ENCODE measurements at regions not wholly inside any gene's neighbourhood (a gene's known extent, or its start where the extent isn't known, plus 50 kb on each side); places are given as distances from the start of the nearest gene placed in this dataset.

- no peak overlapping the region for H3K4me3 ChIP-seq (ENCODE audit: low read depth in 2 of 2, low read length in 1 of 2)
- H3K9me2 ChIP-seq: no peaks in the 10 kb centered on the region
- no peak overlapping the region for H2AFZ ChIP-seq (ENCODE audit: low read depth)
- H3K9ac ChIP-seq: no peak overlapping the region
- no peak for DNase-seq
- ChIA-PET CTCF (interaction anchor here (1.0 to 1.7 kb wide), 2 partner anchors 13 to 42 kb away, joined by 3 read pairs; no protein-coding TSS in a partner anchor), POLR2A (no interaction called here)
- no peak overlapping the region for H3K27ac ChIP-seq (ENCODE audit: low read depth in 2 of 2, low read length in 1 of 2)
- H4K20me1 ChIP-seq (ENCODE audit: insufficient read depth): no peaks in the 10 kb centered on the region
- no peak overlapping the region for H3K4me2 ChIP-seq
- H3K4me1 ChIP-seq (ENCODE audit: control insufficient read depth in 1 of 2, insufficient read depth in 2 of 2, low read depth in 1 of 2, low read length in 1 of 2): peaks cover 0 to 23% of the 10 kb centered on the region in 2 experiments; a peak in 2 of 4 replicates
- 35% methylated on average over 4 of the region's 4 CpGs for WGBS (ENCODE audit: low lambda C conversion rate)
- no peaks in the 10 kb centered on the region for H3K79me2 ChIP-seq (ENCODE audit: insufficient read depth)
- no peaks in the 10 kb centered on the region for H3K36me3 ChIP-seq (replicated peaks in 1 of 2; ENCODE audit: control insufficient read depth in 1 of 2, insufficient read depth in 2 of 2, low read length in 1 of 2)
- no peak for TF ChIP-seq RXRA (IDR thresholded peaks at IDR 0.05; ENCODE audit: borderline replicate concordance, low read depth)
- no peak for TF ChIP-seq NRF1 (IDR thresholded peaks at IDR 0.05; ENCODE audit: low read depth, low read length)
- no peak for TF ChIP-seq MXI1 (IDR thresholded peaks at IDR 0.05; ENCODE audit: low read depth, low read length)
- no peak for TF ChIP-seq TEAD4 (IDR thresholded peaks at IDR 0.05; ENCODE audit: borderline replicate concordance, insufficient read depth)
- no peak for TF ChIP-seq ELF1 (IDR thresholded peaks at IDR 0.05)
- TF ChIP-seq FOSL2 (IDR thresholded peaks at IDR 0.05; ENCODE audit: borderline replicate concordance, low read depth): no peak
- TF ChIP-seq NFIC (IDR thresholded peaks at IDR 0.05; ENCODE audit: borderline replicate concordance): no peak
- TF ChIP-seq CHD2 (IDR thresholded peaks at IDR 0.05; ENCODE audit: low read length, partially characterized antibody): no peak
- no peak for TF ChIP-seq REST (IDR thresholded peaks at IDR 0.05; ENCODE audit: low read depth, low read length)
- TF ChIP-seq USF1 (IDR thresholded peaks at IDR 0.05; ENCODE audit: borderline replicate concordance, low read depth): no peak
- TF ChIP-seq RCOR1 (IDR thresholded peaks at IDR 0.05; ENCODE audit: low read length): no peak
- TF ChIP-seq RFX5 (IDR thresholded peaks at IDR 0.05; ENCODE audit: low read length): no peak
- TF ChIP-seq CTCF (IDR thresholded peaks at IDR 0.05): no peak
- no peak for TF ChIP-seq EP300 (IDR thresholded peaks at IDR 0.05; ENCODE audit: borderline replicate concordance in 1 of 2, low read depth in 1 of 2, low read length in 1 of 2)
- H3F3A ChIP-seq (replicated peaks; ENCODE audit: insufficient read depth): no peaks in the 10 kb centered on the region
- H3K9me3 ChIP-seq: no peaks in the 10 kb centered on the region
- no peaks in the 10 kb centered on the region for H3K27me3 ChIP-seq (ENCODE audit: insufficient read depth)
Observed at GRCh38 chr2:5937321-5937720, 245.1 kb downstream of the SOX11 start.

Measured in SK-N-SH (cell line).